ENCODE measurements at regions not wholly inside any gene's neighbourhood (a gene's known extent, or its start where the extent isn't known, plus 50 kb on each side); places are given as distances from the start of the nearest gene placed in this dataset.

- Histone ChIP-seq H3K9me3 (no peaks in the 10 kb centered on the region), H3K27ac (no peak overlapping the region), H3K4me1 (no peaks in the 10 kb centered on the region), H3K4me3 (no peak overlapping the region), H3K27me3 (no peaks in the 10 kb centered on the region), H3K36me3 (no peaks in the 10 kb centered on the region)
- no peak for DNase-seq (ENCODE audit: extremely low spot score in 2 of 2)
- intact Hi-C loops (cut with DNase I) = no loop called here
- TF ChIP-seq CTCF (IDR thresholded peaks at IDR 0.05) (no peak), POLR2AphosphoS5 (IDR thresholded peaks at IDR 0.05; ENCODE audit: insufficient read depth in 1 of 2, low read depth in 1 of 2) (no peak), POLR2A (IDR thresholded peaks at IDR 0.05) (no peak)
Observed at GRCh38 chr16:87058728-87059250, 258.4 kb downstream of the C16orf95 start.

- no peaks in the 10 kb centered on the region for H3K27me3 ChIP-seq
- no peak for DNase-seq (ENCODE audit: extremely low spot score in 2 of 2)
- no peaks in the 10 kb centered on the region for H3K4me1 ChIP-seq
- no peaks in the 10 kb centered on the region for H3K9me3 ChIP-seq
- no peak overlapping the region for H3K27ac ChIP-seq
- TF ChIP-seq POLR2A (IDR thresholded peaks at IDR 0.05) = no peak
- no peak overlapping the region for H3K4me3 ChIP-seq
- no peaks in the 10 kb centered on the region for H3K36me3 ChIP-seq
- intact Hi-C loops (cut with DNase I) = no loop called here
Observed at GRCh38 chr16:87060034-87060986, 256.9 kb downstream of the C16orf95 start.

GRCh38 chr16:87061243-87061920 lies 255.8 kb downstream of the C16orf95 start:
- no peak overlapping the region for H3K4me3 ChIP-seq
- DNase-seq (ENCODE audit: extremely low spot score in 2 of 2) = no peak
- H3K9me3 ChIP-seq = no peaks in the 10 kb centered on the region
- TF ChIP-seq POLR2AphosphoS5 (IDR thresholded peaks at IDR 0.05; ENCODE audit: insufficient read depth in 1 of 2, low read depth in 1 of 2) (no peak), CTCF (IDR thresholded peaks at IDR 0.05) (no peak), POLR2A (IDR thresholded peaks at IDR 0.05) (no peak)
- H3K27ac ChIP-seq = no peak overlapping the region
- H3K27me3 ChIP-seq = no peaks in the 10 kb centered on the region
- intact Hi-C loops (cut with DNase I) = no loop called here
- no peaks in the 10 kb centered on the region for H3K36me3 ChIP-seq
- H3K4me1 ChIP-seq = no peaks in the 10 kb centered on the region

- DNase-seq (ENCODE audit: extremely low spot score in 2 of 2) = no peak
Observed at GRCh38 chr16:87062569-87063442, 254.4 kb downstream of the C16orf95 start.

More at GRCh38 chr16:87062569-87063442, 254.4 kb downstream of the C16orf95 start:
- no peak for TF ChIP-seq POLR2AphosphoS5 (IDR thresholded peaks at IDR 0.05; ENCODE audit: insufficient read depth in 1 of 2, low read depth in 1 of 2)
- TF ChIP-seq CTCF (IDR thresholded peaks at IDR 0.05) = peak in 1 of 3 experiments; percentile 45
- no peak for TF ChIP-seq POLR2A (IDR thresholded peaks at IDR 0.05)
- Histone ChIP-seq H3K27ac (no peak overlapping the region), H3K4me3 (no peak overlapping the region), H3K9me3 (no peaks in the 10 kb centered on the region), H3K36me3 (no peaks in the 10 kb centered on the region), H3K27me3 (no peaks in the 10 kb centered on the region), H3K4me1 (no peaks in the 10 kb centered on the region)
- intact Hi-C loops (cut with DNase I) = no loop called here

Measured in vagina (tissue), 2 donors.